ENCODE measurements at regions not wholly inside any gene's neighbourhood (a gene's known extent, or its start where the extent isn't known, plus 50 kb on each side); places are given as distances from the start of the nearest gene placed in this dataset.
"Not testable (repeated sequence)": the region's sequence is repeated elsewhere in the genome, so short reads cannot be mapped to it uniquely, and the experiment has no call there.

GRCh38 chr15:96144734-96145133 is 185.8 kb upstream of the NR2F2 start:
- H2AFZ ChIP-seq (ENCODE audit: low read depth, low read length) = no peak overlapping the region
- H3K4me3 ChIP-seq (ENCODE audit: low read length) = no peak overlapping the region
- no peaks in the 10 kb centered on the region for H3K9me3 ChIP-seq (ENCODE audit: low read length)
- no peaks in the 10 kb centered on the region for H3K27me3 ChIP-seq (ENCODE audit: insufficient read depth, low read length)
- H3K4me1 ChIP-seq (ENCODE audit: insufficient read depth, low read length) = no peaks in the 10 kb centered on the region
- H3K36me3 ChIP-seq (ENCODE audit: insufficient read depth, low read length) = no peaks in the 10 kb centered on the region

DNA sequence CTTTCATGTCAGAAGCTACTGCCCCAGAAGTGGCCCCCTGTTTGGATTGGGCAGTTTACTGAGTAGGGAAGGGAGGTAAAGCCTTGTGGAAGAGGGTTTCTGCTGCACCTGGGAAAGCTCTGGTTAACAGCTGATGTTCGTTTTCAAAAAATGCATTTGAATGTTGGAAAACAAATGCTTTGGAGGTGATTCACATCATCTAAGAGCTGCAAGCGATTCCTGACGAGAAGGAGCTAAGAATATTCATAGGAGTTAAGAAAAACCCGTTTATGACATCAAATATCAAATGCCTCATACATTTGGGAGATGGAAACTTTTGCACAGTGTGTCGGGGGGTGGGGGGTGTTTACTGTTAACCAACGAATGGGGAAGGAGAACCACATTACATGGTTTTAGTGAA is 183.8 kb upstream of the NR2F2 start:
- H3K4me3 ChIP-seq (ENCODE audit: low read length) = no peak overlapping the region
- H3K4me1 ChIP-seq (ENCODE audit: insufficient read depth, low read length) = no peaks in the 10 kb centered on the region
- no peaks in the 10 kb centered on the region for H3K36me3 ChIP-seq (ENCODE audit: insufficient read depth, low read length)
- H3K9me3 ChIP-seq (ENCODE audit: low read length) = no peaks in the 10 kb centered on the region
- no peak overlapping the region for H2AFZ ChIP-seq (ENCODE audit: low read depth, low read length)
- H3K27me3 ChIP-seq (ENCODE audit: insufficient read depth, low read length) = no peaks in the 10 kb centered on the region

GRCh38 chr15:96147267-96147666 is 183.2 kb upstream of the NR2F2 start:
- H3K27me3 ChIP-seq (ENCODE audit: insufficient read depth, low read length) = no peaks in the 10 kb centered on the region
- H3K9me3 ChIP-seq (ENCODE audit: low read length) = no peaks in the 10 kb centered on the region
- no peaks in the 10 kb centered on the region for H3K4me1 ChIP-seq (ENCODE audit: insufficient read depth, low read length)
- no peak overlapping the region for H3K4me3 ChIP-seq (ENCODE audit: low read length)
- H2AFZ ChIP-seq (ENCODE audit: low read depth, low read length) = no peak overlapping the region
- no peaks in the 10 kb centered on the region for H3K36me3 ChIP-seq (ENCODE audit: insufficient read depth, low read length)

GRCh38 chr15:96150254-96150653 is 180.2 kb upstream of the NR2F2 start:
- no peaks in the 10 kb centered on the region for H3K9me3 ChIP-seq (ENCODE audit: low read length)
- no peaks in the 10 kb centered on the region for H3K27me3 ChIP-seq (ENCODE audit: insufficient read depth, low read length)
- H3K36me3 ChIP-seq (ENCODE audit: insufficient read depth, low read length) = no peaks in the 10 kb centered on the region
- no peaks in the 10 kb centered on the region for H3K4me1 ChIP-seq (ENCODE audit: insufficient read depth, low read length)
- H3K4me3 ChIP-seq (ENCODE audit: low read length) = no peak overlapping the region
- H2AFZ ChIP-seq (ENCODE audit: low read depth, low read length) = no peak overlapping the region

GRCh38 chr15:96151749-96152148 is 178.8 kb upstream of the NR2F2 start:
- not testable (repeated sequence) for H2AFZ ChIP-seq (ENCODE audit: low read depth, low read length); H3K9me3 ChIP-seq (ENCODE audit: low read length); H3K4me1 ChIP-seq (ENCODE audit: insufficient read depth, low read length); H3K36me3 ChIP-seq (ENCODE audit: insufficient read depth, low read length); H3K27me3 ChIP-seq (ENCODE audit: insufficient read depth, low read length); H3K4me3 ChIP-seq (ENCODE audit: low read length)

DNA sequence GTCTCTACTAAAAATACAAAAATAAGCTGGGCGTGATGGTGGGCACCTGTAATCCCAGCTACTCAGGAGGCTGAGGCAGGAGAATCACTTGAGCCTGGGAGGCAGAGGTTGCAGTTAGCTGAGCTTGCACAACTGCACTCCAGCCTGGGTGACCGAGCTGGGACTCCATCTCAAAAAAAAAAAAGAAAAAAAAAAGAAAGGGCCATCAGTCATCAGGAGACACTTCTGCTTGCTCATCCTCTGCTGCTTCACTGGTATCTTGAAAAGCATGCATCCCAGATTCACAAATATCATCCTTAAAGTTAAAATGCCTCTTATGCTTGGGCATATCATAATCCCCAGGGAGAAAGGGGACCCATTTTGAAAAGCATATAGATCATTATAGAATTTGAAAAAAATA is 176.6 kb upstream of the NR2F2 start:
- Histone ChIP-seq H3K4me1 (ENCODE audit: insufficient read depth, low read length) (no peaks in the 10 kb centered on the region), H3K27me3 (ENCODE audit: insufficient read depth, low read length) (no peaks in the 10 kb centered on the region), H2AFZ (ENCODE audit: low read depth, low read length) (no peak overlapping the region), H3K36me3 (ENCODE audit: insufficient read depth, low read length) (no peaks in the 10 kb centered on the region), H3K9me3 (ENCODE audit: low read length) (peaks cover 3% of the 10 kb centered on the region), H3K4me3 (ENCODE audit: low read length) (no peak overlapping the region)

GRCh38 chr15:96158938-96159337 is 171.6 kb upstream of the NR2F2 start:
- Histone ChIP-seq H3K4me1 (ENCODE audit: insufficient read depth, low read length) (no peaks in the 10 kb centered on the region), H3K4me3 (ENCODE audit: low read length) (no peak overlapping the region), H2AFZ (ENCODE audit: low read depth, low read length) (no peak overlapping the region)

DNA sequence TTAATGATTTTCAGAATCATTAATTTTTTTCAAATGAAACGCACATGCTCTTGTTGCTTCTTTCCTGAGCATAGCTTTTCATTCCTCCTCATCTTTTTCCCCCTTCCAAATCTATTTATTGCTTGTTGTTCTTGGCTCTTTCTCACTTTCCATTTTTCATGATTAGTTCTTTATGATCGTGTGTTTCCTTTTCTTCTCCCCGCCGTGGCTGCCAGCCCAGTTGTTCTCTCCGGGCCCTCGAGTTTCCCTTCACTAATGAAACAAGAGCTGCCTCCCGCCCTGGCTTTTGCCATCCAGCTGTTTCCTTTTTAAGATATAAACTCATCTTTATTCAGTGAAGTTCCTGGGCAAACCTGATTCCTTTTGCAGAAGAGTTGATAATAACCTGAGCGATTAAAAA is 170.2 kb upstream of the NR2F2 start:
- Histone ChIP-seq H3K4me3 (ENCODE audit: low read length) (no peak overlapping the region), H3K9me3 (ENCODE audit: low read length) (peaks cover 3% of the 10 kb centered on the region), H2AFZ (ENCODE audit: low read depth, low read length) (no peak overlapping the region), H3K4me1 (ENCODE audit: insufficient read depth, low read length) (no peaks in the 10 kb centered on the region), H3K36me3 (ENCODE audit: insufficient read depth, low read length) (no peaks in the 10 kb centered on the region), H3K27me3 (ENCODE audit: insufficient read depth, low read length) (no peaks in the 10 kb centered on the region)

More at GRCh38 chr15:96158938-96159337, 171.6 kb upstream of the NR2F2 start:
- Histone ChIP-seq H3K36me3 (ENCODE audit: insufficient read depth, low read length) (no peaks in the 10 kb centered on the region), H3K9me3 (ENCODE audit: low read length) (peaks cover 3% of the 10 kb centered on the region), H3K27me3 (ENCODE audit: insufficient read depth, low read length) (no peaks in the 10 kb centered on the region)

DNA sequence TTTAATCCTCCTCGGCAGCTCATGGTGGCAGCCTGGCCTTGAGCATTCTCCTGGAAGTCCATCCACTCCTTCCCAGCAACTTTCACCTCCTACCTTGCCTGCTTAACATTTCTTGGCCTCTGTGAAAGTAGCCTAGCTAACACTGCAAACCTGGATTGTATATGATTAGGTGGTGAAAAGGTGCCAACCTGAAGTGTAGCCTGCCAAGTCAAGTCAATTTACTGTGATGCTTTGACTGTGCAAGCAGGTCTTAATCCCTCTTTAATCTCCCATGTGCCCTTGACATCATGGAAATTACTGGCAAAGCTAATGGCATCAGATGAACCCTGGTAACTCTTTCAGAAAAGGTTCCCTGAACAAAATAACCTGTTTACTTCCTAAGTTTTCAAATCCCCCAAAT is 169.7 kb upstream of the NR2F2 start:
- Histone ChIP-seq H3K36me3 (ENCODE audit: insufficient read depth, low read length) (no peaks in the 10 kb centered on the region), H3K9me3 (ENCODE audit: low read length) (peaks cover under 1% of the 10 kb centered on the region), H3K4me1 (ENCODE audit: insufficient read depth, low read length) (no peaks in the 10 kb centered on the region), H3K4me3 (ENCODE audit: low read length) (no peak overlapping the region), H2AFZ (ENCODE audit: low read depth, low read length) (no peak overlapping the region), H3K27me3 (ENCODE audit: insufficient read depth, low read length) (no peaks in the 10 kb centered on the region)

DNA sequence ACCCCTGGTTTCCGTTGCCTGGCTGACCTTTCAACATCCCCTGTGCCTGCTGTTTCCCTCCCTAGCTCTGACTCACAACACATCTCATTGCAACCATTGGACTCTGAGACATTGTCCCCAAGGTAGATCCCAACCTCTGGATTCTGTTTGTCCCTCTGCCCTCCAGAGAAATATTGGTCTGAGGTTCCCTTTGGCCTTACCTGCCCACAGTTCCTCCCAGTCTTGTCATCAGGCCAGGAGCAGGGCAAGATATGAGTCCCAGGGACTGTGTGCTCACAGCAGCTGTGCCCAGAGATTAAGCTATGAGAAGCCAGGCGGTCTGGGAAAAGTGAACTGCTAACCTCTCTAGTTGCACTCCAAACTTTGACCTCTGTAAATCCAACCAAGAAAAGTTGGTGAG is 168.2 kb upstream of the NR2F2 start:
- Histone ChIP-seq H3K4me3 (ENCODE audit: low read length) (no peak overlapping the region), H3K9me3 (ENCODE audit: low read length) (no peaks in the 10 kb centered on the region), H3K27me3 (ENCODE audit: insufficient read depth, low read length) (no peaks in the 10 kb centered on the region), H3K4me1 (ENCODE audit: insufficient read depth, low read length) (peaks cover 9% of the 10 kb centered on the region), H3K36me3 (ENCODE audit: insufficient read depth, low read length) (no peaks in the 10 kb centered on the region), H2AFZ (ENCODE audit: low read depth, low read length) (no peak overlapping the region)

DNA sequence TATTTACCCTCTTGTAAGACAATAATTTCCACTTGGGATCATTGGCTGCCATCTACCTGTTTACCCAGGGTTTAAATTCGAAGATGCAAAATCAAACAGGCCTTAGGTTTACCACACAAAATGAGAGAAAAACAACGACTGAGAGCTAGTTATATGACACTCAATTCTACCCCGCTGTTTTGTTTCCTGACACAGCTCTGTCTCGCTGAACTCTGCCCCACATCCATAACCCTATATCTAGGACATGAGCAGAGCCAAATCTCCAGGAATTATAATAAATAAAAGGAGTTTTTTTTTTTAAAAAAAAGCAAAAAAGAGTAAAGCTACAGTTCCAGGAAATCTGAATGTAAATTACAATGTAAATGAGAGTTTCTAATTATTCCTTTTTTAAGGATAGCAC is 165.4 kb upstream of the NR2F2 start:
- H3K36me3 ChIP-seq (ENCODE audit: insufficient read depth, low read length) = no peaks in the 10 kb centered on the region
- H3K9me3 ChIP-seq (ENCODE audit: low read length) = peaks cover 2% of the 10 kb centered on the region
- H3K27me3 ChIP-seq (ENCODE audit: insufficient read depth, low read length) = no peaks in the 10 kb centered on the region
- H3K4me3 ChIP-seq (ENCODE audit: low read length) = no peak overlapping the region
- H3K4me1 ChIP-seq (ENCODE audit: insufficient read depth, low read length) = peaks cover 12% of the 10 kb centered on the region
- H2AFZ ChIP-seq (ENCODE audit: low read depth, low read length) = no peak overlapping the region

DNA sequence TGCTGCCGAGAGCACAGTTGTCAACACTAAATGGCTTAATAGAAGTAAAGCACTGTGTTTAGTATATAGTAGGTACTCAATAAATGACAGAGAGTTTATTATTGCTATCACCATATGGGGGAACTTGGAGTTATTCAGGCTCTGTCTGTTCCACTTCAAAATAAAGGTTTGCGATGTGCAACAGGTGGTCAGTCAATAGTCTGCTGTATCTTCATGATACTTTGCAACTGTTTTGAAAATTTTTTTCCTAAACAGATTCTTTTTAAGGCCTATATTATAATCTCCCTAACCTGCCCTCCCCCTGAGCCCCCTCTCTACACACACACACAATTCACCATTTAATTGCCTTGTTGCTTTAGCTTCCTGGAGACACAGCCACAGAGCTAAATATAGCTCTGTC is 164.7 kb upstream of the NR2F2 start:
- peaks cover 2% of the 10 kb centered on the region for H3K9me3 ChIP-seq (ENCODE audit: low read length)
- no peaks in the 10 kb centered on the region for H3K27me3 ChIP-seq (ENCODE audit: insufficient read depth, low read length)
- peaks cover 12% of the 10 kb centered on the region for H3K4me1 ChIP-seq (ENCODE audit: insufficient read depth, low read length)
- no peak overlapping the region for H3K4me3 ChIP-seq (ENCODE audit: low read length)
- H3K36me3 ChIP-seq (ENCODE audit: insufficient read depth, low read length) = no peaks in the 10 kb centered on the region
- no peak overlapping the region for H2AFZ ChIP-seq (ENCODE audit: low read depth, low read length)

- Histone ChIP-seq H3K27me3 (ENCODE audit: insufficient read depth, low read length) (no peaks in the 10 kb centered on the region), H2AFZ (ENCODE audit: low read depth, low read length) (no peak overlapping the region), H3K4me1 (ENCODE audit: insufficient read depth, low read length) (peaks cover 12% of the 10 kb centered on the region), H3K9me3 (ENCODE audit: low read length) (peaks cover 2% of the 10 kb centered on the region), H3K36me3 (ENCODE audit: insufficient read depth, low read length) (no peaks in the 10 kb centered on the region), H3K4me3 (ENCODE audit: low read length) (no peak overlapping the region)
Observed at GRCh38 chr15:96166223-96167200, 164.0 kb upstream of the NR2F2 start.

DNA sequence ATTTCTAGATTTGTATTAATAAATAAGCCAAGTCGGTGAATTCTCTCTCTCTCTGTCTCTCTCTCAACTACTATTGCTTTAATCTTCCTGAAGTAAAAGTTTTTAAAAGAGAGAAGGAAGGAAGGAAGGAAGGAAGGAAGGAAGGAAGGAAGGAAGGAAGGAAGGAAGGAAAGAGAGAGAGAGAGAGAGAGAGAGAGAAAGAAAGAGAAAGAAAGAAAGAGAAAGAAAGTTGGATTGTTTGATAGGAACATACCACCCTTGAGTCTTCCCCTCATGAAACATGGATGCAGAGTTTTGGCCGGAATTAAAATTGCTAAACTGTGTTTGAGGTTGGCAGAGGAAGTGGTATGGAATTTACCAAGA is 159.9 kb upstream of the NR2F2 start:
- not testable (repeated sequence) for H3K4me3 ChIP-seq (ENCODE audit: low read length)

More for the DNA sequence above, 159.9 kb upstream of the NR2F2 start:
- H3K36me3 ChIP-seq (ENCODE audit: insufficient read depth, low read length); H3K27me3 ChIP-seq (ENCODE audit: insufficient read depth, low read length); H3K9me3 ChIP-seq (ENCODE audit: low read length); H2AFZ ChIP-seq (ENCODE audit: low read depth, low read length): not testable (repeated sequence)
- H3K4me1 ChIP-seq (ENCODE audit: insufficient read depth, low read length) = peaks cover 21% of the 10 kb centered on the region

Data from neuron (in vitro differentiated cells).